ENCODE measurements at regions not wholly inside any gene's neighbourhood (a gene's known extent, or its start where the extent isn't known, plus 50 kb on each side); places are given as distances from the start of the nearest gene placed in this dataset.
"Not testable (repeated sequence)": the region's sequence is repeated elsewhere in the genome, so short reads cannot be mapped to it uniquely, and the experiment has no call there.

DNA sequence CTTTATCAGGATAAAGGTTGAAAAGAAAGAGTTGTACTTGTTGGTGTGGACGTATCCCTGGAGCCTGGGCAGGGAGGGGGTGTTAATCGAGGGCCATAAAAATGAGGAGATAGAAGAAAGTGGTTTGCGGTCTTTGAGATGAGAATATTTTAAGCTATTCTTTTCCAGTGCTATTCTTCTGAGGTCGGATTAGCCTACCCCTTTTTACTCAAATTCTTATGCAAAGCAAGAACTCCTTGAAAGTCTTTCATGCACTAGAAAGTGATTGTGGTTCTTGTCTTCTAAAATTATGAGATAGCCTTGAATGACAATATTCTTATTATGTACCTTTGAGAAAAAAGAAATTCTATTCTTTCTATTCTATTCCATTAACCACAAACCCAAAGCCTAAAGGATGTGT, 201.3 kb upstream of the SEMA3C start:
- no peak for DNase-seq

DNA sequence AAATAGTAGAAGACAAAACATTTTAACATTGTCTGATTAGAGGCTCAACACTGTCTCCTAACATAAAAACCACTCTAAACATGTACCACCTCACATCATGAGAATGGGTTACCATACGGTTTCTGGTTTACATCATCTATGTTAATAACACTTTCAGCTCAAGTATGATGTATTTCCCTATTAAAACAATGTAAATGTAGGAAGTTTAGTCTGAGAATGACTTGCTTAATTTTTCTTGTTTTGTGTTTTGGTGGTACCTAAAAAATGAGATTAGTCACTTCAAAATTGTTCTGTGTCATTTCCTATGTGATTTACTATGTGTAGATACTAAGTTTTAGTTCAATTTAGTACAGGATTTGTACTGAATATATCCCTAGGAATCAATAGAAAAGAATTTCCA, 195.8 kb upstream of the SEMA3C start:
- DNase-seq = peak; percentile 7

DNA sequence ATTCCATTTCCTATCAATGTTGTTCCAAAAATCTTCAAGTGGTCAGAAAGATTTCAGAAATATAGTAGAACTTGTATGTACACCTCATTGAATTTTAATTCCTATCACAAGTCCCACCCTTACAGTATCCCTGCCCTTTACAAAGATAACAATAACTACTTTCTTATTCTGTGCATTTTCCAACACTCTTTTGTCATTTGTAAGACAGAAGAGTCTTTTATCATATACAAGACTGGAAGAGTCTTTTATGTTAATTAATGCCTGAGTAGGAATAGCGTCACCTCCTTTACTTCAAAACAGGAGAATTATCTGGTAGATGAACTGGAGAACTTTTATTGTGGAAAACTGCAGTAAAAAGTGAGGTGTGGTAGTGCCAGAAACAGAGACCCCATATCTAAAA, 193.9 kb upstream of the SEMA3C start:
- DNase-seq = no peak

DNA sequence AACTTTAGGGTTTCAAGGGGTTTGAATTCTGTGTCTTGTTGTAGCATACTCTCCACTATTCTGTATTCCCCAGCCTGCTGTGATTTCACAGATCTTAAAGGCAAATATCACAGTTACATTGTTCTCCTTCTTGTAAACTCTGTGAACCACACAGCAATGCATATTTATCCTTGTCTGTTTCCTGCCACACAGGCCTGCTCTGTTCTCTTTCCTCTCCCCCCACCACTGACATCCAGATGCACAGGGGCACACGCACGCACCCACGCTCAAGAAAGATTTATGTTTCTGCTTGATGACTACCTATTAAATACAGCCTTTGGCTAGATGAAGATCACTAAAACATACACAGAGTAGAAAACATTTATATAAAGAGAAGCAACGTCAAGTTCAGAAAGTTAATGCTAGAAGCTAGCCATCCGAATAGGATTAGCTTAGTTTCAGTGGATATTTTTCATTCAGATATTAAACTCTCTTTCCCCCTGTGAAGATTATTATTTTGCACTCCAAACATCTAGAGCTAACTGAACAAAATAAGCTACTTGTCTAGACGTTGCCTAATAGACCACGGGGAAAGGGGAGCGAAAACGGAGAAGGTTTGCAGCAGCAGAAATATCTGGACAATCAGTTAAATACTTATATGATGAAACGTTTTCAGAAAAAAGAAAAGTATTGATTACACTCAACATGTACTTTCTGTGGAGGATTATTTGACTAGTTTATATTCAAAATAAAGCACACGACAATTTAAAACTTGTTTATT, 193.1 kb upstream of the SEMA3C start:
- peak; percentile 17 for DNase-seq

DNA sequence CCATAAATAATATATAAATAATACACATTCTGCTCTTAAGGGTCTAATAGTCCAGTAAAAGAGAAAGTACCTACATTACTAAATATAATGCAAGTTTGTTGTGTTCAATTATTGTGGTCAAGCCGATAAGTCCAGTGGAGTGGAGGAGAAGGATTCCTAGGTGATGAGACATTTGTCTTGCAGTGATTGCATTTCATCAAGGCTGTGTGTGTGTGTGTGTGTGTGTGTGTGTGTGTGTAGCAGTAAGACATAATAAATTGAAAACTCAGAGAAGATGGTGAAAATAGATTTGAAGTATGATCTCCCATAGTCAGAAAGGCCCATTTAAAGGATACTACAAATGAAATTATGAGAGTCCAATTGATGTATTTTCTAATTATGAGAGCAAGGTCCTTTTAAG, 192.5 kb upstream of the SEMA3C start:
- DNase-seq = peak; percentile 89

DNA sequence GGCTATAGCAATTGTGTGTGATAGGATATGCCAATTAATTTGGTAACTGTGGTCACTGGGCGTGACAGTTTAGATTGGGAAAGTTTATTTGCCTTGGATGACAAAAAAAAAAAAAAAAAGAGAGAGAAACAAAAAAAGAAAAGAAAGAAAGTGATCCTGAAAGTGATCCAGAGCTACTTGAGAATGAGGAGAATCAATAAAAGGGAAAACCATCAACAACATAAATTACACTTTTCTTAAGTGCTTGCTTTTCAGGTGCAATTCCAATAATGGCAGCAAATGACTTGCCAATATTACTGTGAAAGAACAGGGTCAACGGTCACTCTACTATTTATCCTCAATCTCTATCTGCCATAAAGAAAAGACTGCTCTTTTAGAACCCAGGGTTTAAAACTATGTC, 191.8 kb upstream of the SEMA3C start:
- DNase-seq = no peak

DNA sequence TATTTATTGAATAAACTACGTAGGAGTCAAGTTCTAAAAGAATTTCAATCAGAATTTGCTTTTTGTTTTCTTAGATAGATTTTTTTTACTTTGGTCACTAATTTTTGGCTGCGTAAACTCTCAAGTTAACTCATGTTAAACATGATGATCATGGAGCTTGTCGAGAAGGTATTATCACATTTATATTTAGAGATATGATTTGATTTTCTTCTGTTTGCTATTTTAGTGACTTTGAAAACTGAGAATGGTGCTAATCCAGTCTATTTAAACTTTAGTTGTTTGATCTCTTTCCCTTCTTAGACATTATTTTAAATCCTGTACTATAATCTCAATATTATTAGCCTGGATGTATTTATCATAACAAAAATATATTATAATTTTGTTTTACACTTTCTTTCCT, 179.4 kb upstream of the SEMA3C start:
- DNase-seq = no peak

DNA sequence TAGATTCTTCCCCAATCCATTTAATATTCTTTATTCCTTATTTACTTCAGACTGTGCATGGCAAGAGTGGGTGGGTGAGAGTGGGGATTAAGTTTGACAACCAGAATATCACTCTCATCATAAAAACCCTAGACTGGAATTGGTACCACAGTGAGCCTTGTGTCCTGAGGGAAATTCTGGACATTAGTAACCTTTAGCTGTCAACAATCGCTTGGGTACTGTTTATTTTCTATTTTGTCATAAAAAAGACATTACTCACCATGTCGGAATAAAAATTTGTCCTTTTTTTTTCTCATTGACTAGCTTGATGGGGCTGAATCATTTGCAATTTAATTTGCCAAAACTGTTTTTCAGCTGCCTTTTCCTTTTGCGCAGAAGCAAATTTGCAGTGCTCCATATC, 176.1 kb upstream of the SEMA3C start:
- no peak for DNase-seq

DNA sequence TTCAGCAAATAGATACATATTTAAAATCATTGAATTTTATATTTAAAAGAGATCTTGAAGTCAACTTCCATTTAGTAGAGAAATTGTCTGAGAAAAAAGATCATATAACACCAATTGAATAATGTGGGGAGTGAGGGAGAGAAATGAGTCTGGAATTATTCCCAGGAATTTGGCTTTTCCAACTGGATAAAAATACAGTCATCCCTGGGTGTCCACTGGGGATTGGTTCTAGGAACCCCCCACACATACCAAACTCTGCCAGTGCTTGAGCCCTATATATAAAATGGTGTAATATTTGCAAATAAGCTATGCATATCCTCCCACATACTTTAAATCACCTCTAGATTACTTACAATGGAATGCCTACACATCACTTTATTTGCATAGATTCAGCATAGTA, 162.8 kb upstream of the SEMA3C start:
- peak; percentile 85 for DNase-seq

DNA sequence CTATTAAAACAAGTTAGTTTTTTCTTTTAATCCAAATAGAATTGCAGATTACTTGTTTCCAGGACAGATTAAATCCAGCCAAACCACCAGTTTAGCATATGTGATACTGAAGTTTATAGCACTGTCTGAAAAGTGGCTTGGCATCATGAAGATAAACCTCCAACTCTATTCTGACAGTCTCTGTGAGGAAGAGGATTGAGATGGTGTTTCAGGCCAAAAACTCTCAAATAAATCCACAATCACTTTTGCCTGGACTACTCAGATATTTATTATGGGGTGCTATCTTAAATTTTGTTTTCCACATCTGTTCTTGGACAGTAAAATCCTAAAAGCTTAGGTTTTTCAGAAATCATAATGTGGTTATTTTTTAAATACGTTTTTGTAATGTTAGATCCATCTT, 161.7 kb upstream of the SEMA3C start:
- no peak for DNase-seq

DNA sequence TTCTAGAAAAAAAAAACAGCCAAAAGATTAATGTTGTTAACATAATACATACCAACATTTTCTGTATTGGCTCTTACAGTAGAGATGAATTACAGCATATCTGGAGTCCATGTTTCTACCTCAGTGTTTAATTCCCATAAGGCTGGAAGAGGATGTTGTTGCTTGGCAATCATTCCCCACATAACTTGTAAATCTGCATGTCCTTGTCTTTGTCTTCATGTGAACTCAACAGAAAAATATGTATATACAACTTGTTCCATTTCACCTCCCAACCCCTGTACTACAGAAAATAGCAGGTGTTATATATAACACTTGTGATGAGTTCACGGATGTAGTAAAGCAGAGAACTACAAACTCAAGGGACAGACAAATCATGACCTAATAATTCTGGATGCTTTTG, 160.9 kb upstream of the SEMA3C start:
- DNase-seq = peak; percentile 15

DNA sequence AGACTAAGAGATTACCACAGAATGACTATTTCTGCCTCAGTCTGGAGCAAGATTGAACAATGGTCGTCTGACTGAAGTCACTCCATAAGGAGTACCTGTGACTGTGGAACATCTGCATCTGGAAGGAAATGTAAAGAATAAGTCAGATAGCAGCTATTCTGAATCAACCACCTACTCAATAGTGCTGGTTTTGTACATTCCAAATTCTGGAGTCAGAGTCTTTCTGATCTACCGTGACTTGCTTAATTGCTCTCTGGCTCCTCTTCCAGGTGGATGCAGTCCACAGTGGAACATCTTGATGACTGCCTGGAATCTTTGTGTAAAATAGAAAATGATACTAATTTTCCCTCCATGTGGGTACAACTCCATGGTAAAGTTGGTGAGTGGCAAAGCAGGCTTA, 156.3 kb upstream of the SEMA3C start:
- no peak for DNase-seq

DNA sequence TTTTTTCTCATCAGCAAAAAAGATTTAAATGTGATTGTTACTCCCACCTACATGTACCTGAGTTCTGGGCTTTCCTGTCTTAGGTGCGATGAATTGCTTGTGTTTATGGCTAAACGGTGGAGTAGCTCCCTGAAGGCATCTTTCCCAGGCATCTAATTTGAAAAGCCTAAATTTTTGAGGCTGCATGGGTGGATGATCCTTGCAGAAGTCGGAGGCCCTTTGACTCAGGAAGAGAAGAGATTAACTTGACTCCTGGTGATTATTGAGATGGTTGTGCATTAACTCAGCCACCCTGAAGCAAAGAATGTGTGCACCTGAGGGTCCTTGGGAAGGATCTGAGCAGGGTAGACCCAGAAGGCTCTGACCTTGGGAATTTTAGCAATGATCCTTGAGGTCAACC, 155.6 kb upstream of the SEMA3C start:
- no peak for DNase-seq

DNA sequence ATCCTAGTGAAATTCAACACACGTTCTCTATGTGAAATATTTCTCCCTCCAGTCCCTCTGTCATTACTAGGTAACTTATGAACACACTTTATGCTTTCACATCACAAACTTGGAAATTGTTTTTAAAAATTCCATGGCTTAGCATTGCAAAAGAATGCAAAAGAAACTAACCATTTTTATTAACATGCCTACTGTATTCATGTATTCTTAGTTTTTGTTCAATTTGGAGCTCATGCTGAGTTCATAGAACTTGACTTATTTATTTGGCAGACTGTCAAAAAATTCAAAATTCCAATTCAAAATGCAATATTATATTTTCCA, 155.0 kb upstream of the SEMA3C start:
- peak; percentile 6 for DNase-seq

DNA sequence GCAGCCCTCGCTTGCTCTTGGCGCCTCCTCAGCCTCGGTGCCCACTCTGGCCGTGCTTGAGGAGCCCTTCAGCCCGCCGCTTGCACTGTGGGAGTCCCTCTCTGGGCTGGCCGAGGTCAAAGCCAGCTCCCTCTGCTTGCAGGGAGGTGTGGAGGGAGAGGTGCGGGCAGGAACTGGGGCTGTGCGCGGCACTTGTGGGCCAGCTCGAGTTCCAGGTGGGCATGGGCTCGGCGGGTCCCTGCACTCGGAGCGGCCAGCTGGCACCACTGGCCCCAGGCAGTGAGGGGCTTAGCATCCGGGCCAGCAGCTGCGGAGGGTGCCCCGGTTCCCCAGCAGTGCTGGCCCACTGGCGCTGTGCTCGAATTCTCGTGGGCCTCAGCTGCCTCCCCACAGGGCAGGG, 152.1 kb upstream of the SEMA3C start:
- no peak for DNase-seq

DNA sequence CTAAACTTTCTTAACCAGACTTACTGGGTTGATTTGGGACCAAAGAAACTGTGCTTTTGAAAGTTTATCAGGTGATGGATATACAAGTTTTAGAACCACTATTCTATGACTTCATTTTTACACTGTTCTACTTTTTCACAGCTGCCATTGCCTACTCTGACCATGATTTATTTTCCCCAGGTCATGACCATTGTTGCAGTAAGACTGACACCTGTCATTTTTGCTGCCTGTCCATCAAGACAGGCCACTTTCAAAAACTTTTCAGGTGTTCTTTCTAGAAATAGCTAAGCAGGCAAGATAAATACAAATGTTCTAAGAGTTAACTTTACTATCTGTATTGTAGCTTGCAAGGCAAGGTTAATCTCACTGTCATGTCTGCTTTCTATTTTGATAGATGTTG, 147.9 kb upstream of the SEMA3C start:
- DNase-seq = no peak

DNA sequence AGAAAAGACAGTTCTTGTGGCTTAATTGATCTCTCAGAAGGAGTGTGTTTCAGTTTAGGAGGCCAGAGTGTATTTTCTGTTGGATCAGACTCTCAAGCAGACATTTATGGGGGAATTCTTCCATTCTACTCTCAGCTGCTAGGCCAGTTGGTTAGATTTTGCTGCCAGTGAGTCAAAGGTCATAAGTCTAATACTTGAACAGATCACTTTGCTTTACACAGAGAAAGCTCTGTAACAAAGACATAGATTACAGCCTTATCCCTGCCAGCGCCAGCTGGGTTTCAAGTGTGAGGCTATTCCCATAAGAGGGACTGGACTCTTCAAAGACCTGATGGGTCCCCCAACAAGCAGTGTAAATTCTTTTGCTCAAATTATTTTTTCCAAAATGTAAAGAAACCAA, 145.6 kb upstream of the SEMA3C start:
- DNase-seq = no peak

DNA sequence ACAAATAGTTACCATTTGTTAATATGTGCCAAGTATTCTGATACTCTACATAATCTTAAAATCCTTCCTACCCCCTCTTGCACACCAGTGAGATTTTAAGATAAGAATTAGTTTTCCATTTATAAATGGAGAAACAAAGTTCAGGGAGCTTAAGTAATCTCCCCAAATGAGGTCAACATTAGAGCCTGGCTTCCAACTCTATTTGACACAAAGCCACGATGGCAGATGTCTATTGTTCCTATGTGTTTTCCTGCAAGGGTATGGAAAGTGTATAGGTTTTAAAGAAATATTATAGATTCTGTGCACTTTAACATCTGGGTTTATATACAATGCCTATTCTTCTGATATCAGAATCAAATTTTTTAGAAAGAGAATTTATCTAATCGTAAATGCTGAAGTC, 143.9 kb upstream of the SEMA3C start:
- no peak for DNase-seq

DNA sequence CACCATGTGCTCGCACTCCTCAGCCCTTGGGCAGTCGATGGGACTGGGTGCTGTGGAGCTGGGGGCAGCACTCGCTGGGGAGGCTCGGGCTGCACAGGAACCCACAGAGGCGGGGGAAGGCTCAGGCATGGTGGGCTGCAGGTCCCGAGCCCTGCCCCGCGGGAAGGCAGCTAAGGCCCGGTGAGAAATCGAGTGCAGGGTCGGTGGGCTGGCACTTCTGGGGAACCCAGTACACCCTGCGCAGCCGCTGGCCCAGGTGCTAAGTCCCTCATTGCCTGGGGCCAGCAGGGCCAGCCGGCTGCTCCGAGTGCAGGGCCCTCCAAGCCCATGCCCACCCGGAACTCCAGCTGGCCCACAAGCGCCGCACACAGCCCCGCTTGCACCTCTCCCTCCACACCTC, 138.6 kb upstream of the SEMA3C start:
- not testable (repeated sequence) for DNase-seq

DNA sequence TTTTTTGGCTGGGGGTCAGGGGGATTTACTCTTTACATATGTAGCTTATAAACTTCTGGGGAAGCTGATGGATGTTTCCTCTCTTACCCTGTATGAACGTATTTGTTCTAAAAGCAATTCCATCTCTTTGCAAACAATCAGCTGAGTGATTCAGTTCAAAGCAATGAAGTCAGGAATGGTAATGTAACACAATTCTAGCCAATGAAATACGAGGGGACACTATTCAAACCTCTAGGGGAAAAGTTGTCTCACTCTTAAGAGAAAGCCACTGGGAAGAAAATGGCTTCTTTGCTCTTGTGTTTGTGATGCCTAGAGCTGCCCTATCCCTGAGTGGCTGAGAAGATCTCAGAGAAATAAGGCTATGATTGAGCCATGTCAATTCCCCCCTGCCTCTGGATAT, 134.8 kb upstream of the SEMA3C start:
- peak; percentile 42 for DNase-seq

DNA sequence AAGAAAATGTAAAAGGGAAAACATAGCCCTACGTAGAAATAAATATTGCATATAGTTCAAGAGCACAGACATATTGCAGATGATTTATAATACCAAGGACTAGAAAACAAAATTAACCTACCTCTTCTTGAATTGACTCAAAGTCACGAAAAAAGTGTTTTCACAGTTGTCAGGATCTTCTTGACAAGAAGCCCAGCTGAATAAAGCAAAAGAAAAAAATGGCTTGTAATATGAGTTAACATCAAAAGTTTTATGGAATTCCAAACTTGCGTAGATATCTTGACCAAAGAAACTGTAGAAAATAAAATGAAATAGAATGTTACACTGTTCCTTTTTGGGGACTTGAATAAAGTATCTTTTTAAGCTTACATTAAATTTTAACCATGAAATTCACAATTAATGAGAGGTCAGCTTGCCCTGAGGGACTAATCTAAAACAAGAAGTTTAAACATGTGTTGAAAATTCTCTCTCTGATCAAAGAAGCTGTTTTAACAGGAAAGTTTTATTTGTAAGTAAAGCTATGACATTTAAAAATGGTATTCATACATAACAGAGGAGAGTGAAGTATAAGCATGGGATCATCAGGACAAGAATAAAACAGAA, 133.1 kb upstream of the SEMA3C start:
- DNase-seq = no peak

DNA sequence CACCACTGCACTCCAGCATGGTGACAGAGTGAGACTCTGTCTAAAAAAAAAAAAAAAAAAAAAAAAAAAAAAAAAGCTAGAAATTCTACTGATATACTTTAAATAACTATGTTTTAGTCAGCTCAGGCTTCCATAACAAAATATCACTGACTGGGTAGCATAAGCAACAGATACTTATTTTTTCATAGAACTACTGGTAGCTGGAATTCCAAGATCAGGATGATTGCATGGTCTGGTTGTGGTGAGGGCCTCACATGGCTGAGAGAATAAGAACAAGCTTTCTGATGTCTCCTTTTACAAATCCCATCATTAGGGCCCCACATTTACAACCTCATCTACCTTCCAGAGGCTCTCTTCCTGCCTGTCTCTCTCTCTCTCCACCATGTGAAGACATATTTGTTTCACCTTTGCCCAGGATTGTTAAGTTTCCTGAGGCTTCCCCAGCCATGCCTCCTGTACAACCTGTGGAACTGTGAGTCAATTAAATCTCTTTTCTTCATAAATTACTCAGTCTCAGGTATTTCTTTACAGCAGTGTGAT, 126.7 kb upstream of the SEMA3C start:
- no peak for DNase-seq

DNA sequence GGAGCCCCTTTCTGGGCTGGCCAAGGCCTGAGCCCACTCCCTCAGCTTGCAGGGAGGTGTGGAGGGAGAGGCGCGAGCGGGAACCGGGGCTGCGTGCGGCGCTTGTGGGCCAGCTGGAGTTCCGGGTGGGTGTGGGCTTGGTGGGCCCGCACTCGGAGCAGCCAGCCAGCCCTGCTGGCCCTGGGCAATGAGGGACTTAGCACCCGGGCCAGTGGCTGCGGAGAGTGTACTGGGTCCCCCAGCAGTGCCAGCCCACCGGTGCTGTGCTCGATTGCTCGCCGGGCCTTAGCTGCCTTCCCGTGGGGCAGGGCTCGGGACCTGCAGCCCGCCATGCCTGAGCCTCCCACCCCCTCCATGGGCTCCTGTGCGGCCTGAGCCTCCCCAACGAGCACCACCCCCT, 123.8 kb upstream of the SEMA3C start:
- DNase-seq = not testable (repeated sequence)

DNA sequence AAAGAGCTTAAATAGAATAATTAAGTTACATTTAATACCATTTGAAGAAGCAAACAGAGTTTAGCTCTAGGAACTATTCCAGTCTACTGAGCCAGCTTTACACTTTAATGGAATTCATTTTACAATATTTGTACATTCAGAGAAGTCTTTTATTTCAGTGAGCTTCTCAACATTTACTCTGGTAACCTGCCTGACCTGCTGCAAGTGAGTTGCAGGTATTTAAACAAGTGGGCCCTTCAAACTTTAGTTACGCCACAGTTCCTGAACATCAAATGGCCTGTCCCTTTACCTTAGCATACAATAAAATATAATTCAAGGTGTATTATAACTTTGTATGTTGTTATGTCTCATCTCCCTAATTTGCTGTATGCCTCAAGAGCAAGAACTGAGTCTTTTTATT, 121.6 kb upstream of the SEMA3C start:
- no peak for DNase-seq

DNA sequence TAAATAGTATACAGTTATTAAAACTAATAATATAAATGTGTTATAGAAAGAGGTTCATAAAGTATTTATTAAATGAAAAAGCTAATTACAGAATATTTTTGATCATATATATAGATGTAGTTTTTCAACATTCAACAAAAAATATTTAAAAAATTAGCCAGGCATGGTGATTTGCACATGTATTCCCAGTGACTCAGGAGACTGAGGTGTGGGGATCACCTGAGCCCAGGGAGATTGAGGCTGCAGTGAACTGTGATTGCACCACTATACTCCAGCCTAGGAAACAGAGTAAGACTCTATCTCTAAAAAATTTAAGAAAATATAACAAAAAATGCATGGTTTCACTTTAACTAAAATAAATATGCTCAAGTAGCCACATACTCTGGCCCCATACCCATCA, 118.0 kb upstream of the SEMA3C start:
- DNase-seq = no peak
